Mucosa of descending colon (tissue), 3 donors: ENCODE measurements at regions not wholly inside any gene's neighbourhood (a gene's known extent, or its start where the extent isn't known, plus 50 kb on each side); places are given as distances from the start of the nearest gene placed in this dataset.

Source experiments
- ATAC-seq: fragments of 200-7000 bp; cut with Tn5 transposase; one replicate; pipeline ENCODE4 v1.9.1; 2020; ENCODE audit warnings: mild to moderate bottlenecking, moderate library complexity
- DNase-seq, 3 donors: peaks; one replicate each; pipeline ENCODE4 v3.0.0-alpha.2; 2020
- H3K36me3 ChIP-seq: fragments of 200-600 bp; one replicate; pipeline ENCODE4 v1.8.0; 2021; ENCODE audit warnings: low read depth, mild to moderate bottlenecking
- H3K4me1 ChIP-seq: fragments of 200-600 bp; one replicate; pipeline ENCODE4 v1.8.0; 2021; ENCODE audit warnings: low read depth, mild to moderate bottlenecking
- H3K4me3 ChIP-seq: fragments of 200-600 bp; one replicate; pipeline ENCODE4 v1.8.0; 2021; ENCODE audit warnings: mild to moderate bottlenecking
- H3K9me3 ChIP-seq: fragments of 200-600 bp; one replicate; pipeline ENCODE4 v1.8.0; 2021; ENCODE audit warnings: mild to moderate bottlenecking
- intact Hi-C, 2 donors: fragments of 100-400 bp; cut with DNase I in 1 of 2; cut with micrococcal nuclease in 1 of 2; formaldehyde crosslinking; loops; one replicate each; pipeline versions ENCODE4 v1.11.0 to v1.11.1; 2022; cut with DNase I, micrococcal nuclease
- TF ChIP-seq, protein P1 (sequence below): fragments of 200-600 bp; IDR thresholded peaks from one replicate; pipeline ENCODE4 v1.8.0; 2022; ENCODE audit warnings: antibody characterized with exemption, mild to moderate bottlenecking
- donor health status: DM: no; HTN: no; CAD: no; lungs with moderate emphysema.
- donor health status: DM: no; HTN: no; CAD: no.
- donor health status: DM: no; HTN: yes; CAD: no.

DNA sequence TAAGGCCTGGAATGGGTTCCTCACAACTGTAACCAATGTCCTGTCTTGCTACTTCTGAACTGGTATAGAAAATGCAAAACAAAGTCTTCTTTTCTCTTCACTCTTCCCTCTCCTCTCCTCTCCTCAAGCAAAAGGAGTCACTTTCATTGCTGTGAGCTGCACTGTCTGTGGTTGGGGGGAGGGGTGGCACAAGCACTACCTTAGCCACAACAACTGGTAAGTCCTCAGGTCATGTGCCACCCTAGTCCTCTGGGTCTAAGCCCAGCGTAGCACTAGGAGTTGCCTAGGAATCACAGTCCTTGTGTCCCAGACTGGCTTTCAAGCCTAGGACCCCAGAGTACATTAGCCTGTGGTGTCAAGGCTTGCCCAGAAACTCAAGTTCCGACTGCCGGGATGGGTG lies 859.3 kb upstream of the AMOT start:
- Histone ChIP-seq H3K36me3 (no peaks in the 10 kb centered on the region), H3K9me3 (no peaks in the 10 kb centered on the region), H3K4me3 (no peak overlapping the region), H3K4me1 (no peaks in the 10 kb centered on the region)
- DNase-seq (no peak), ATAC-seq (no peak)
- intact Hi-C loops: no loop called here
- TF ChIP-seq, protein P1, sequence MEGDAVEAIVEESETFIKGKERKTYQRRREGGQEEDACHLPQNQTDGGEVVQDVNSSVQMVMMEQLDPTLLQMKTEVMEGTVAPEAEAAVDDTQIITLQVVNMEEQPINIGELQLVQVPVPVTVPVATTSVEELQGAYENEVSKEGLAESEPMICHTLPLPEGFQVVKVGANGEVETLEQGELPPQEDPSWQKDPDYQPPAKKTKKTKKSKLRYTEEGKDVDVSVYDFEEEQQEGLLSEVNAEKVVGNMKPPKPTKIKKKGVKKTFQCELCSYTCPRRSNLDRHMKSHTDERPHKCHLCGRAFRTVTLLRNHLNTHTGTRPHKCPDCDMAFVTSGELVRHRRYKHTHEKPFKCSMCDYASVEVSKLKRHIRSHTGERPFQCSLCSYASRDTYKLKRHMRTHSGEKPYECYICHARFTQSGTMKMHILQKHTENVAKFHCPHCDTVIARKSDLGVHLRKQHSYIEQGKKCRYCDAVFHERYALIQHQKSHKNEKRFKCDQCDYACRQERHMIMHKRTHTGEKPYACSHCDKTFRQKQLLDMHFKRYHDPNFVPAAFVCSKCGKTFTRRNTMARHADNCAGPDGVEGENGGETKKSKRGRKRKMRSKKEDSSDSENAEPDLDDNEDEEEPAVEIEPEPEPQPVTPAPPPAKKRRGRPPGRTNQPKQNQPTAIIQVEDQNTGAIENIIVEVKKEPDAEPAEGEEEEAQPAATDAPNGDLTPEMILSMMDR: no peak

DNA sequence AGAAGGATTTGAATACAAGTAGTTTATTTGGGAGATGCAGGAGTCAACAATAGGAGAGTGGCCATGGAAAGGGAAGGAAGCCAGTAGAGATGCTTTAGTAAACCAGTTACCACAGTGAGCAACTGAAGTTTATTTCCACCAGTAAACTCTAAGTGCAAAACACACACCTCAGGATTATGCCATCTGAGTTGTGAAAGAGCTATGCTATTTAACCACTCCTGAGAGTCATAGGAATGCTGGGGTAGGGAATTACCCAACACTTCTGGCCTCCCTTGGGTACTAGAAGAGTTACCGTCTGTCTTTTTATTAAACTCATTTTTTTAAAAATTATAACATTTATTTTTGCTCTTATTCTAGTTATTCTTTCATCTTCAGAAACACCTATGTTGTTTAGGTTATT lies 834.6 kb upstream of the AMOT start:
- DNase-seq: no peak
- ATAC-seq: no peak

DNA sequence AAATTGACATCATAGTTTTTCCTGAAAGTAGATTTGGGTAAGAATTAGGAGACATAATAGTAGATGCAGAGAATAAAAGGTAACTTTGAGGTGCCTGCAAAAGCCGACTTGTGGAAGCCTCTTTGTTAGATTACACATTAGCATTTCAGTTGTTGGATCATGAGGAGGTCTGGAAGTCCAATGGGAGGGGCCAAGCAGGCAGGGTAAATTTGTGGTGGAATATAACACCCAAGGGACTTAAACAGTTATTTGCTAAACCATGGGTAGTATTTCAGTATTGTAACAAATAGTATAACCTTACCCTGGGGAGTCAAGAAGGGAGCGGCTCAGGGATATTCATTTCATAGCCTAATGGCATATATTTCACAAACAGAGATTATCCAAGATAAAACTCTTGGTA lies 810.7 kb upstream of the AMOT start:
- H3K9me3 ChIP-seq: no peaks in the 10 kb centered on the region
- H3K4me1 ChIP-seq: no peaks in the 10 kb centered on the region
- TF ChIP-seq, protein P1: no peak
- no peaks in the 10 kb centered on the region for H3K36me3 ChIP-seq
- ATAC-seq: no peak
- DNase-seq: no peak
- intact Hi-C loops: no loop called here
- H3K4me3 ChIP-seq: no peak overlapping the region

More for the DNA sequence above, 834.6 kb upstream of the AMOT start:
- Histone ChIP-seq H3K36me3 (no peaks in the 10 kb centered on the region), H3K4me3 (no peak overlapping the region), H3K9me3 (no peaks in the 10 kb centered on the region), H3K4me1 (no peaks in the 10 kb centered on the region)
- TF ChIP-seq, protein P1: no peak
- intact Hi-C loops: no loop called here

DNA sequence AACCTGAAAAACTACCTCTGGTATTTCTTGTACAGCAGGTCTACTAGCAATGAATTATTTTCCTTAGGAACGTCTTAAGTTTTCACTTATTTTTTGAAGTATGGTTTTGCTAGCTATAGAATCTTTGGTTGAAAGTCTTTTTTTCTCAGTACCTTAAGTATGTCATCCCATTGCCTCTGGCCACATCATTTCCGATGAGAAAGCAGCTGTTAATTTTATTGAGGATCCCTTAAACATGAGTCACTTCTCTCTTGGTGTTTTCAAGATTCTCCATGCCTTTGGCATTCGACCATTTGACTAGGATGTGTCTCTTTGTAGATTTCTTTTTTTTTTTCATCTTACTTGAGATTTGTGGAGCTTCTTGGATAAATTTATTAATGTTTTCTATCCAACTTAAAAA lies 803.8 kb upstream of the AMOT start:
- DNase-seq (no peak), ATAC-seq (no peak)
- Histone ChIP-seq H3K4me3 (no peak overlapping the region), H3K4me1 (no peaks in the 10 kb centered on the region), H3K9me3 (no peaks in the 10 kb centered on the region), H3K36me3 (no peaks in the 10 kb centered on the region)
- TF ChIP-seq, protein P1: no peak
- intact Hi-C loops: no loop called here

DNA sequence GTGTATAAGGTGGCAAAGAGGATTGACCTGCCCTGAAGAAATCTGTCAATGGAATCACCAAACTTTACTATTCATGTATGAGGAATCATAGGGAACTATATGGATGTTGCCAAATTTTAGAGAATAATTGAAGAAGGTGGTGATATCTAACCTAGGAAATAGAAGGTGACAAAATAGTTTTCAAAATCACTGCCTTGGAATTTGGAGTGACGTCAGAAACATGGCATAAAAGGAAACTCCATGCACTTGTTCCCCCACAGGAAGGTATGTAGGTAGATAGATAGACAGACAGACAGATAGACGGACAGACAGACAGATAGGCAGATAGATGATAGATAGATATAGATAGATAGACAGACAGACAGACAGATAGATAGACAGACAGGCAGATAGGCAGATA lies 793.9 kb upstream of the AMOT start:
- no peak for ATAC-seq
- intact Hi-C loops: no loop called here
- Histone ChIP-seq H3K4me3 (no peak overlapping the region), H3K4me1 (no peaks in the 10 kb centered on the region), H3K9me3 (no peaks in the 10 kb centered on the region), H3K36me3 (no peaks in the 10 kb centered on the region)
- DNase-seq: no peak
- TF ChIP-seq, protein P1: no peak

DNA sequence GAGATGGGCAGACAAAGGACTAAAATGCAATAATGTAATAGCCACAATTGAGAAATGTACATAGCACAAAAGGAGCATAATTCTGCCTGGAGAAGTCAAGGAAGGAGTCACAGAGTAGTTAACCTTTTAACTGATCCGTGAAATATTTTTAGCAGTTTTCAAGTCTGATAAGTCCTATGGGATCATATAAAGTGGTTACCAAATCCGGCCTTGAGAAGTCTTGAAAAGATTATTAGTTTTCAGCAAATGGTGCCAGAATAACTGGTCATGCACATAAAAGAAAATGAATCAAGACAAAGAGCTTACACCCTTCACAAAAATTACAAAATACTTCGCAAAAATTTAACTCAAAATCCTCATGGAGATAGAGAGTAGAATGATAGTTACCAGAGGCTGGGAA lies 788.7 kb upstream of the AMOT start:
- intact Hi-C loops: no loop called here
- ATAC-seq: no peak
- TF ChIP-seq, protein P1: no peak

More for the DNA sequence above, 788.7 kb upstream of the AMOT start:
- no peak for DNase-seq
- H3K9me3 ChIP-seq: no peaks in the 10 kb centered on the region
- no peak overlapping the region for H3K4me3 ChIP-seq
- H3K36me3 ChIP-seq: no peaks in the 10 kb centered on the region
- H3K4me1 ChIP-seq: no peaks in the 10 kb centered on the region
